GM21619 (cell line): ENCODE measurements at regions not wholly inside any gene's neighbourhood (a gene's known extent, or its start where the extent isn't known, plus 50 kb on each side); places are given as distances from the start of the nearest gene placed in this dataset.
"Not testable (repeated sequence)": the region's sequence is repeated elsewhere in the genome, so short reads cannot be mapped to it uniquely, and the experiment has no call there.

Experiments used
- ATAC-seq: cut with Tn5 transposase; IDR thresholded peaks from one replicate; pipeline ENCODE4 v1.9.1; 2021; ENCODE audit not compliant: unreplicated experiment

DNA sequence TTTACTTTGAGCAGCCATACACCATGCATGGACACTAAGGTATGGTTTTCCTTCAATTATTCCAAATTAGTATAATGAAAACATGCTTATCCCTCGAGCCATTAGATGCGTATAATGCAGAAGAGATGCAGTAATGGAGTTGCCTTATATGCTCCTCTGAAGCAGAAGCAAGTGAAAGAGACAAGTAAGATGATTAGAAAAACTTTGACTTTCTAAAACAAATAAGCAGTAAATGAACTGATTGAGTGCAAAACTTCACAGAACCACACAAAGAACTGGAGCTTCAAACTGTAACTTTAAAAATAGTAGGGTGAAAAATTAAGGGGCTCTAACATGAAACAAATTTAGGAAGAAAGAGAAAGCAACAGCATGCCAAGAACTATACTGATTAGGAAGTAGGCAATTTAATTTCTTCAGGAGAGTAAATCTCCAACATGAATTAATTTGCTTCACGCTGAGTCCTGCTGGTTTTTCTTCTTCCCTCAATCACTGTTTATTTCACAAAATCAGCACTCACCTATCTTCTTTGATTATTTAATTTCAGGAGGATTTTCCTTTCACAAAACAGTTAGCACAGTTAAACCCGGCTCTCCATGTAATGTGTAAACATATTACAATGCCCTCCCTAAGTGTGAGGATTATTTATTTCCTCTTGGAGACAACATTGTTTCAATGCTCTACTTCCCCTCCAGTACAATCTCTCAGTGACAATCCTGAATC lies 90.3 kb upstream of the PAM start:
- ATAC-seq, result no peak

DNA sequence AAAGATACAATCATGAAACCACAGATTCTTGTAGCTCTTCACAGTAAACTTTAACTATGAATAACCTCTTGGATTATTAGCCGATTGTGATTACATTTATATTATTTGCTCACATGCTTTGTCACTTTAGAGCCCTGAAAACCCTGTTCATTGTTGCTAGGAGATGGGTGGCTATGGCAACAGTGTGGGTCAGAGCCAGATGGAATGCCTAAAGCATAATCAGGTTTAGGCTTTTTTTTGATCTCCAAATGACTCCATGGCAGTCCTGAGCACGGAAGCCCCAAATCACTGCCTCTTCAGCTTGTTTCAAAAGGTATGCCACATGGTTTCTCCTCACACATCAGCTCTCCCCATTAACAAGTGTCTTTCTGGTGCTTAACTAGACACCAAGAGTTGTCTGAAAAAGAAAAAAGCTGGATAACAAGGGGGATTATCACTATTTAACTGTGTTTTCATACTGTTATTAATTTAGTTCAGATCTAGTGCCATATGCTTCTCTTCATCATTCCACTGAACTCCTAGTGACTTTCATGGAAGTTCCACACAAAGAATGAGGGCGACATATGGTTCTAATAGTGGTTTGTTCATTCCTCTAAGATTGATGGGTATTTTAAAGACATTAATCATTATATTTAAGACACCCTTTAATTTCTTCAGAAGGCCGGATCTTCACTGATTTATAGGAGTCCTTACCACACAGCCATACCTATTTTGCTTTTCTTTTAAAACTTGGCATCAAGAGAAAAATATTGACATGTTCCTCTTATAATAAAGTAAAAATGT lies 88.8 kb upstream of the PAM start:
- ATAC-seq, result no peak

DNA sequence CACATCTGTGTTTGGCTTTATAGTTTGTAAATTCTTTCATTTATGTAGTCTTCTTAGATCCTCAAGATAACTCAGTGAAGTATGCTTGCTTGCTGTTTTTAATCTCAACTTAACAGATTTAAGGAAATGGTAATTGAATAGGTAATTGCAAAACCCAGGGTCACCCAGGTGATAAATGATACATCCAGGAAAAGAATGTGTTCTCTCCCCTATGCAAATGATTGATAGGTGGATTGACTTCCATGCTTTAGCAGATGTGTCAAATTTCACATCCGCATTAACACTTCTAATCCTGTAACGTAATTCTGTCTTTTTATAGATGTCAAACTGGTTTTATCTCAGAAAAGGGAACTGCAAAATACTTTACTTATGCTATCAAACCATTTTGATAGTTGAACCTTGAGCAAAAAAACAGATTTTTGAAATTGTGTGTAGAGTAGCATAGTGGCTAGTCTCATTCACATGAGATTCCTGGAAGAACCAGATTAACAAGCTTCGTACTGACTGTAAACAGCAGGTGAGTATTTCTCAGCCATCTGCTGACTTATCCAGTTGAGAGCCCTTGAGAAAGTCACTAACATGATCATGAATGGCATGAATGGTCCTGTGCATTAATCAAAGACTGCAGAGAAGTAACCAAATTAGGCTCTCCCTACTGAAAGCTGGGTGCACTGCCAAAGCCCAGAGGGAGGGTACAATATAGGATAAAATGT lies 86.7 kb upstream of the PAM start:
- ATAC-seq, result no peak

DNA sequence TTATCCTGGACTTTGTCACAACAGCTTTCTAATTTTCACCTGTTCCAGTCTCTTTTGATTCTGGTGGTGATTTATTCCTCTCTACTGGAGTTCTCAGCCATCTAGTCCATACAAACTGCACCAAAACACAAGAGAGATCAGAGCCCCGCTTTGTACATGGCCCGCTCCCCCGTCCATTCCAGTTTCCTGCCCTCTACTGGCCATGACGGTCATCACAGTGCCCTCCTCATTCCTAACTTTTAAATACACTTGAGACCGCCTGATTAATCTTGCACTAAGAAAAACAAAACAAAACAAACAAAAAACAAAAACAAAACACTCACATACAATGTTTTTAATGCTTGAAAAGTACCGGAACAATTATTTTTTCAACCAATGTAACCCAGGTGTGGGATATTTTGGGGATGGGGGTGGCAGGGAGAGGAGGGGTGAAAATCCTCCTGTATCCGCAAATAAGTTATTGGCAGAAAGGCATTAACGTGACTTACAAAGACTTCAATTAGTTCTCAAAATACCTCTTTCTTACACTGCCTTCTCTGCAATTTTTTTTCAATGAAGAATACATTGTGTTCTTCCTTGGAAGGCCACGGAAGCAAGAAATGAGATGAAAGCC lies 84.8 kb upstream of the PAM start:
- no peak for ATAC-seq

DNA sequence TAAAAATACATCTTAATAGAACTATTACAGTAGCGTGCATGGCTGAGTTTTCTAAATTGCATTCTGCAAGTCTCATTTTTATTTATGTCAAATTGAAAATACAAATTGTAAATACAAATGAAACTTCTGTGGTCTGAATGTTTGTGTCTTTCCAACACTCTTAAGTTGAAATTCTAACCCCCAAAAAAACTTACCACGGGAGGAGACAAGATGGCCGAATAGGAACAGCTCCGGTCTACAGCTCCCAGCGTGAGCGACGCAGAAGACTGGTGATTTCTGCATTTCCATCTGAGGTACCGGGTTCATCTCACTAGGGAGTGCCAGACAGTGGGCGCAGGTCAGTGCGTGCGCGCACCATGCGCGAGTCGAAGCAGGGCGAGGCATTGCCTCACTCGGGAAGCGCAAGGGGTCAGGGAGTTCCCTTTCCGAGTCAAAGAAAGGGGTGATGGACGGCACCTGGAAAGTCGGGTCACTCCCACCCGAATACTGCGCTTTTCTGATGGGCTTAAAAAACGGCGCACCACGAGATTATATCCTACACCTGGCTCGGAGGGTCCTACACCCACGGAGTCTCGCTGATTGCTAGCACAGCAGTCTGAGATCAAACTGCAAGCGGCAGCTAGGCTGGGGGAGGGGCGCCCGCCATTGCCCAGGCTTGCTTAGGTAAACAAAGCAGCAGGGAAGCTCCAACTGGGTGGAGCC lies 83.9 kb upstream of the PAM start:
- not testable (repeated sequence) for ATAC-seq

DNA sequence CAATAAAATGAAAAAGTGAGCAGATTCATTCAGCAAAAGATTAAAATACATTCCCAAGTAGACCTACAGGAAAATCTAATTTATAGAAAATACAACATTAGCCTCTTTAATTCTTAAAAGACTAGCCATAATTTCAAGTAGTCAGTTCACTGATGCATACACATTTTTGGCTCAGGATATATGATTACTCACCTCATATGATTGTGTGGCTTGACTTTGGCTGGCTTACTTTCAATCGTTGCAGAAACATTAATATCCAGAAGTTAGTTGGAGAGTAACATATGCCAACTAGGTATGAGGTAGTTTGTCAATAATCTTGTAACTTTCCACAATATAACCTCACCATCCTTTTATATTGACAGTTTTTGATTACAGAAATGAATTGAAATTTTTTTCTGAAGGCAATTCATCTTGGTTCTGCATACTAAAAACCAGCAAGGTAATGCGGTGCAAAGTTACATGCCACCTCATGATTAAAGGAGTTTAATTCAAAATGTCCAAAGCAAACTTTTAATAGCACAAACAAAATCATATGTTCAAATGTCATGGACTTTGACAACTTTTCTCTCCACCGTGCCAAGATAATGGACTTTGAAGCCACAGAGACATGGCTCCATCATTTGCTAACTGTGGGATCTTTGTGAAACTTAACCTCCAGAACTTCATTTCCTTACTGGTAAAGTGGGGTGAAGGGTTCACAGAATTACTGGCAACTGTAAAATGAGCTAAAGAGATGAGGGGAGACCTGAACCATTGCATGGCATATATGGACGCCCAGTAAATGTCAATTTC lies 76.6 kb upstream of the PAM start:
- no peak for ATAC-seq

DNA sequence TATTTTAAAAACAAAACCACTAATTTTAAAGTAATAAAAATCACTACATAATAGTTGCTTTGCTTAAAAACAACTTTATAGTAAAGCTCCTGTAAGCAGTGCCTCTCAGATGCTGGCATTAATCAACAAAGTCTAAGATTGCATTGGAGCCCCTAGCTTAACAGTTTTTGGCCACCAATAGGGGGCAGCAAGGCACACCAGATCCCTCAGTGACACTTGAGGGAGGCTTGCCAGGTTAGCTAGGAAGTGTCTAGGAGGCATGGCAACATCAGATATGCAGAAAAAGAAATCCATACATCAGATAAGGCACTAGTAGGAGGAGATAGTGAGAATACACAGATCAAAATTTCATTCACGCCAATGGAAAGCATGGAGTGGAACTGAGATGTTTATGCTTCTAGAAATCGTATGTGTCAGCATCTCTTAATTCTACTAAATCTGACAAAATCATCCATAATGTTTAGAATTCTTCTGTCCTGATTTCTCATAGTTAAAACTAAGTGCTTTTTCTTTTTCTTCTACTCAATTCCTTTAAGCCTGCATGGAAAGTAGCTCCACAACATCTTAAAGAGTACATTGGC lies 73.6 kb upstream of the PAM start:
- ATAC-seq, result peak; percentile 93

DNA sequence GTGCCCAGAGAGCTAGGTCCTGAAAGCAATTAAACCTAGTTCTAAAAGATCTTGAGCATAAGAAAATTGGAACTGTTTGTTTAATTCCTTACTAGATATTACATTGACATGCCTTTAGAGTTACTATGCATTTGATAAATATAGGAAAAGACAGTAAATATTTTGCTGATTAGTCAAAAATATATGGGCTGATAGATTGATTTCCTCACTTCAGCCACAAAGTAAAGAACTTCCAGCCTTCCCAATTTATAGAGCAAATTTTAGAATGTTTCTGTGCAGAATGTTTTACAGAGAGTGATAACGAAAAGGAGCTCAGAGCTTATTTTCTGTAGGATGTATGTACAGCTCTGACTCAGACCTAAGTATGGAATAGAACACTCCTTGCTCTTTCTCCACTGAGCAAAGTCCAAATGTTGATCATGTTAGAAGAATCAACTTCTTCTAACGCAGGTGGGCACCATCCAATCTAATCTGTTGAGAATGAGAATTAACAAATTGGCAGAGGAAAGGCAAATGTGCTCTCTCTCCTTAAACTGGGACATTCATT lies 72.9 kb upstream of the PAM start:
- no peak for ATAC-seq

DNA sequence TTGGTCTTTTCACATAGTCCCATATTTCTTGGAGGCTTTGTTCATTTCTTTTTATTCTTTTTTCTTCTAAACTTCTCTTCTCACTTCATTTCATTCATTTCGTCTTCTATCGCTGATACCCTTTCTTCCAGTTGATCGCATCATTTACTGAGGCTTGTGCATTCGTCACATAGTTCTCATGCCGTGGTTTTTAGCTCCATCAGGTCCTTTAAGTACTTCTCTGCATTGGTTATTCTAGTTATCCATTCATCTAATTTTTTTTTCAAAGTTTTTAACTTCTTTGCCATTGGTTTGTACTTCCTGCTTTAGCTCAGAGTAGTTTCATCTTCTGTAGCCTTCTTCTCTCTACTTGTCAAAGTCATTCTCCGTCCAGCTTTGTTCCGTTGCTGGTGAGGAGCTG lies 67.0 kb upstream of the PAM start:
- not testable (repeated sequence) for ATAC-seq

DNA sequence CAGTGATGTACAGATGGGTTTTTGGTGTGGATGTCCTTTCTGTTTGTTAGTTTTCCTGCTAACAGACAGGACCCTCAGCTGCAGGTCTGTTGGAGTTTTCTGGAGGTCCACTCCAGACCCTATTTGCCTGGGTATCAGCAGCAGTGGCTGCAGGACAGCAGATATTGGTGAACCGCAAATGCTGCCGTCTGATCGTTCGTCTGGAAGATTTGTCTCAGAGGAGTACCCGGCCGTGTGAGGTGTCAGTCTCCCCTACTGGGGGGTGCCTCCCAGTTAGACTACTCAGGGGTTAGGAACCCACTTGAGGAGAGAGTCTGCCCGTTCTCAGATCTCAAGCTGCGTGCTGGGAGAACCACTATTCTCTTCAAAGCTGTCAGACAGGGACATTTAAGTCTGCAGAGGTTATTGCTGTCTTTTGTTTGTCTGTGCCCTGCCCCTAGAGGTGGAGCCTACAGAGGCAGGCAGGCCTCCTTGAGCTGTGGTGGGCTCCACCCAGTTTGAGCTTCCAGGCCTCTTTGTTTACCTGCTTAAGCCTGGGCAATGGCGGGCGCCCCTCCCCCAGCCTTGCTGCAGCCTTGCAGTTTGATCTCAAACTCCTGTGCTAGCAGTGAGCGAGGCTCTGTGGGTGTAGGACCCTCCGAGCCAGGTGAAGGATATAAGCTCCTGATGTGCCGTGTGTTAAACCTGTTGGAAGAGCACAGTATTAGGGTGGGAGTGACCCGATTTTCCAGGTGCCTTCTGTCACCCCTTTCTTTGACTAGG lies 66.3 kb upstream of the PAM start:
- not testable (repeated sequence) for ATAC-seq

DNA sequence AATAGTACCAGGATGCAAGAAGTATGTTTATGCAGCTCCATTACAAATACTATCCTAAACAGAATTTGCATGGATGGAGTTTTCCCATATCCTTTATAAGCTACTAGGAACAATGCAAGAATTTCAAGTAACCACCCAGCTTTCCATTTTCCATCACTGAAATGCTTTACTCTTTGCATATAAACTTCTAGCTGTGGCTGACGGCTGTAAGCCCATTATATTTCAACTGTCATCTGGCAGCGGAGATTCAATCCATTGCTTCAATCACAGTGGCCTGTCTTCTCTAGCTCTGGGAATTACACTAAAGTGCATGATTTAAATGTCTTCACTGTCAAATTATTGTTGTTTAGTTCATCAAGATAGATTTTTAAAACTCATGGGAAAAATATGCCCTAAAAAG lies 64.2 kb upstream of the PAM start:
- ATAC-seq, result no peak

DNA sequence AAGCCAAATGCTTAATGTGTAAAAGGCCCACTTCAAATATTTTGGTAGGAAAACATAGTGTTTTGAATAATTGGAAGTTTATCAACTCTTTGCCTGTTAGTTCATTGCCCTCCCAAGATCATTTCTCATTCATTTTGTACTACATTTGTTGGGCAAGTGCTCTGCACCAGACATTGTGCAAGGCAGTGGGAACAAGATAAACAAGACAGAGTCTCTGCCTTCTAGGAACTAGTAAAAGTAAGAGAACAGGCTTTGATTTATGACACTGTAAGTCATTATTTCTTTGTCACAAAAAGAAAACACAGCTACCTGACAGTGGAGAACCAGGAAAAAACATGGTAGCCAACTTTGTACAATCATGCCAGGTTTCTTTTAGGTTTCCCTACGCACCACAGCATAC lies 63.7 kb upstream of the PAM start:
- ATAC-seq, result no peak

DNA sequence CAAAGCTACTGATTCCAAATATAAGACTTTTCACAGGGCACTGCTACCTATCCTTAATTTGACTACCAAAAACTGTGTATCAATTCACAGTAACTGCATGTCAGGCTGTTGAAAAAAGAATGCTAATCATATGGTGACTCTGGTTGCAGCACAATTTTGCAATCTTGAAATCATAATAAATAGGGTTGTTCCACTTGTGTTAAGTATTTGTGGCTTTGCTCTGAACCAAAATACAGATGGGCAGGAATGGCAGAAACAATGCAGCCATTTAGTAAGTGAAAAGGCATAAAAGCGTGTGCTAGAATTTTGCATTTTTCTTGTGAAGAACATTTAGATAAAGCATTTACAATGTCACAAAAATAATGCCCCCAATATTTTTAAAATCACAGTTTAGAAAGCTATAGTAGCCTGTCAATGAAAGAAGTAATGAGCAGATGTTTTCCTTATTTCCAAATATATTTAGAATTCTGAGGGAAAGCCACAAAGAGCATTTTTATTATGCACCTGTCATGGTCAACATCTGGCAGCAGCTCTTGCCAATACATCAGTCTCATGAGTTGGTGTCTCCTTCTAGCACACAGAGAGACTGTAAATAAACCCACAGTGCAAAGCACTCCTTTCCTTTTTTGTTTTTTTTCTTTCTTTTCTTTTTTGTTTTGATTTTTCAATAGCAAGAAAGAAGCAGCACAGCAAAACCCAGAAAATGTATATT lies 54.8 kb upstream of the PAM start:
- no peak for ATAC-seq

DNA sequence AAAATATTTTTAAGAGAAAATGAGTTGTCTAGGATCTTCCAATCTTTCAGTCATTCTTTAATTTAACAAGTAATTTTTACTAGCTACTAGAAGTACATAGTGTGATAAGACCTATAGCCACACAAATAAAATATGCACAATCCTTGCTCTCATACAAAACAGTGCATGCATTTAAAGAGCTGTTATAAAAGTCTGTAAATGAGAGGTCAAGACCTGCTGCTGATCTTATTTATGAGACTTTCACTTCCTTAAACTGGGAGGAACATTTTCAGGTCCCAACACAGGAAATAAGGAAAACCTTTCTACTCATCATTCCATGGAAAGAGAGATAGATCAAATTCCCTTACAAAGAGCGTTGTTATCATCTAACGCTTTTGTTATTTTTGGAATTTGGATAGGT lies 54.2 kb upstream of the PAM start:
- no peak for ATAC-seq

DNA sequence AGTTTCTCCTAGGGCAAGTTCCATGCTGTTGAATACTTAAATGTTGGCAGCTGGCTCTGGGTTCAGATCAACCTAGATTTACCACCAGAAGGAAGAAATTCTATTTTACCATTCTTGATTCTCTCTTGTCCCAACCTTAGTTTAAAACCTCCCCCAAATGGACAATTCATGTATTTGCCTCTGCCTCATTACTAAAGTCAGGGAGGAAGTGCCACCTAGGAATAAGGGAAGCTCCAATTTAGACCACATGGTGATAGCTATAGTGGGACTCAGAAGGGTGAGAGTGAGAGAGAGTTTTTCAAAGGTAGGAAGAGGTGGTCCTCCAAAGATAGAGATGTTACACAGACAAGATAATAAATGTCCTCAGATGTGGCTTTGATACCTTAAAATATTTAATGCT lies 53.4 kb upstream of the PAM start:
- ATAC-seq, result no peak
